ENCODE measurements at regions not wholly inside any gene's neighbourhood (a gene's known extent, or its start where the extent isn't known, plus 50 kb on each side); places are given as distances from the start of the nearest gene placed in this dataset.
"Not testable (repeated sequence)": the region's sequence is repeated elsewhere in the genome, so short reads cannot be mapped to it uniquely, and the experiment has no call there.

- DNase-seq, result no peak
- H3K27ac ChIP-seq, result no peak overlapping the region
- no peaks in the 10 kb centered on the region for H3K36me3 ChIP-seq
- TF ChIP-seq POLR2A (IDR thresholded peaks at IDR 0.05) (no peak), POLR2AphosphoS5 (IDR thresholded peaks at IDR 0.05) (no peak), CTCF (IDR thresholded peaks at IDR 0.05) (no peak), EP300 (IDR thresholded peaks at IDR 0.05; ENCODE audit: low read depth) (no peak)
- in situ Hi-C loops (cut with MboI; ENCODE audit: low pct_ligation_motif_present in 1 of 4, low pct_unique_long_range_greater_than_20kb in 1 of 4, low sequenced_read_pairs in 3 of 4), result no loop called here
- H3K4me1 ChIP-seq, result no peaks in the 10 kb centered on the region
- 63 to 100% methylated on average over 1 of the region's 1 CpG for WGBS, 2 donors (ENCODE audit: low coverage in 1 of 2)
- intact Hi-C loops (cut with DNase I; ENCODE audit: low total_unique reads), result no loop called here
- H3K9me3 ChIP-seq, result no peaks in the 10 kb centered on the region
- H3K4me3 ChIP-seq, result no peak overlapping the region
- H3K27me3 ChIP-seq, result no peaks in the 10 kb centered on the region
Observed at GRCh38 chr4:167906851-167907250, 185.5 kb upstream of the ANXA10 start.

- in situ Hi-C loops (cut with MboI; ENCODE audit: low pct_ligation_motif_present in 1 of 4, low pct_unique_long_range_greater_than_20kb in 1 of 4, low sequenced_read_pairs in 3 of 4), result no loop called here
- Histone ChIP-seq H3K27ac (no peak overlapping the region), H3K9me3 (no peaks in the 10 kb centered on the region), H3K36me3 (no peaks in the 10 kb centered on the region), H3K4me1 (no peaks in the 10 kb centered on the region), H3K4me3 (no peak overlapping the region), H3K27me3 (no peaks in the 10 kb centered on the region)
- DNase-seq, result no peak
- intact Hi-C loops (cut with DNase I; ENCODE audit: low total_unique reads), result no loop called here
- TF ChIP-seq EP300 (IDR thresholded peaks at IDR 0.05; ENCODE audit: low read depth) (no peak), POLR2A (IDR thresholded peaks at IDR 0.05) (no peak), POLR2AphosphoS5 (IDR thresholded peaks at IDR 0.05) (no peak), CTCF (IDR thresholded peaks at IDR 0.05) (no peak)
Observed at GRCh38 chr4:167908816-167909215, 183.5 kb upstream of the ANXA10 start.

DNA sequence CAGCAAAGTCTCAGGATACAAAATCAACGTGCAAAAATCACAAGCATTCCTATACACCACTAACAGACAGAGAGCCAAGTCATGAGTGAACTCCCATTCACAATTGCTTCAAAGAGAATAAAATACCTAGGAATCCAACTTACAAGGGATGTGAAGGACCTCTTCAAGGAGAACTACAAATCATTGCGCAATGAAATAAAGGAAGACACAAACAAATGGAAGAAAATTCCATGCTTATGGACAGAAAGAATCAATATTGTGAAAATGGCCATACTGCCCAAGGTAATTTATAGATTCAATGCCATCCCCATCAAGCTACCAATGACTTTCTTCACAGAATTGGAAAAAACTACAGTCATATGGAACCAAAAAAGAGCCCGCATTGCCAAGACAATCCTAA, 179.8 kb upstream of the ANXA10 start:
- DNase-seq; H3K36me3 ChIP-seq; in situ Hi-C loops (cut with MboI; ENCODE audit: low pct_ligation_motif_present in 1 of 4, low pct_unique_long_range_greater_than_20kb in 1 of 4, low sequenced_read_pairs in 3 of 4); intact Hi-C loops (cut with DNase I; ENCODE audit: low total_unique reads); H3K9me3 ChIP-seq; H3K4me3 ChIP-seq; H3K4me1 ChIP-seq; H3K27me3 ChIP-seq; H3K27ac ChIP-seq: not testable (repeated sequence)
- WGBS, 2 donors (ENCODE audit: low coverage in 1 of 2), result 80 to 94% methylated on average over 2 to 3 of the region's 3 CpGs

DNA sequence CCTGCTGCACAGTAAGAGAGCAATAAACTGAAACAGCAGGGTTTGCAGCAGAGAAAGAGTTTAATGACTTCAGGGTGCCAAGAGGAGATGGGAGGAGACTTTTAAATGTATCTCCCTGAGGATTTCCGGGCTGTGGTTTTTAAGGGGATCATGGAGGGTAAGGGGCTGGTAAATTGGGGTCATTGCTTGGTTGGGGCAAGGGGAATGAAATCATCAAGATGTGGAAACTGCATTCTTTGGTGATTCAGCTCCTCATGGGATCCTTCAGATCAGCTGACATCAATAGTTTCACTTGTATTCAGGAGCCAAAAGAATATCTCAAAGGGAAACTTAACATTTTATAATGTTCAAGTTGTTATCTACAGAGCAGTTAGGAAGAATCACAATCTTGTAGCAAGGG, 174.3 kb upstream of the ANXA10 start:
- no peaks in the 10 kb centered on the region for H3K36me3 ChIP-seq
- in situ Hi-C loops (cut with MboI; ENCODE audit: low pct_ligation_motif_present in 1 of 4, low pct_unique_long_range_greater_than_20kb in 1 of 4, low sequenced_read_pairs in 3 of 4), result no loop called here
- WGBS, 2 donors (ENCODE audit: low coverage in 1 of 2), result 80% methylated on average over 1 of the region's 1 CpG; no CpG with 5 or more reads in 1 of the 2 donors
- no peaks in the 10 kb centered on the region for H3K4me1 ChIP-seq
- H3K9me3 ChIP-seq, result no peaks in the 10 kb centered on the region
- no peak overlapping the region for H3K4me3 ChIP-seq
- no peak overlapping the region for H3K27ac ChIP-seq
- H3K27me3 ChIP-seq, result no peaks in the 10 kb centered on the region
- DNase-seq, result no peak
- intact Hi-C loops (cut with DNase I; ENCODE audit: low total_unique reads), result no loop called here
- TF ChIP-seq POLR2A (IDR thresholded peaks at IDR 0.05) (no peak), POLR2AphosphoS5 (IDR thresholded peaks at IDR 0.05) (no peak), CTCF (IDR thresholded peaks at IDR 0.05) (no peak), EP300 (IDR thresholded peaks at IDR 0.05; ENCODE audit: low read depth) (no peak)

DNA sequence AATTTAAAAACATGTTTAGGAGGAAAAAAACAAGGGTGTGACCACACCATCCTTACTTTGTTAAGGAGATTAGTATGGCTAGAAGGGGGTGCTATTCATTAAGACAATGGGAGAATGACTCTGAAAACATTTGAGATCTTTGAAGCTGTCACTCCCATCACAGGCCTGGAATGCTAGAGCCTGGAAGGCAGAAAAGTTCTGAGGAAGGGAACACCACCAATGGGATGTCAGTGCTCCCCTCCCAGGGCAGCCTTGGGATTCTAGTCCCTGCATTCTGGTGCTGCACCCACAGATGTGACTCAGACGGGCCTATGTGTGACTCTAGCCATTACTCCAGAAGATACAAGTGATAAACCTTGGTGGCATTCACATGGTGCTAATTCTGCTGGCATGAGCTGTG, 162.2 kb upstream of the ANXA10 start:
- no peaks in the 10 kb centered on the region for H3K27me3 ChIP-seq
- H3K4me1 ChIP-seq, result no peaks in the 10 kb centered on the region
- intact Hi-C loops (cut with DNase I; ENCODE audit: low total_unique reads), result no loop called here
- no peaks in the 10 kb centered on the region for H3K9me3 ChIP-seq
- DNase-seq, result no peak
- in situ Hi-C loops (cut with MboI; ENCODE audit: low pct_ligation_motif_present in 1 of 4, low pct_unique_long_range_greater_than_20kb in 1 of 4, low sequenced_read_pairs in 3 of 4), result no loop called here
- no peak for TF ChIP-seq POLR2A (IDR thresholded peaks at IDR 0.05)
- no peak for TF ChIP-seq POLR2AphosphoS5 (IDR thresholded peaks at IDR 0.05)
- TF ChIP-seq CTCF (IDR thresholded peaks at IDR 0.05), result no peak
- TF ChIP-seq EP300 (IDR thresholded peaks at IDR 0.05; ENCODE audit: low read depth), result no peak
- 43 to 63% methylated on average over 1 of the region's 1 CpG for WGBS, 2 donors (ENCODE audit: low coverage in 1 of 2)
- no peaks in the 10 kb centered on the region for H3K36me3 ChIP-seq
- H3K27ac ChIP-seq, result no peak overlapping the region
- no peak overlapping the region for H3K4me3 ChIP-seq

Data from transverse colon (tissue), 4 donors.